HCT116 (cell line): ENCODE measurements at regions not wholly inside any gene's neighbourhood (a gene's known extent, or its start where the extent isn't known, plus 50 kb on each side); places are given as distances from the start of the nearest gene placed in this dataset.

Source experiments
- ATAC-seq: fragments of 200-7000 bp; cut with Tn5 transposase; 2 replicates; pipeline ENCODE4 v1.9.1; 2020; ENCODE audit warnings: mild to moderate bottlenecking, moderate library complexity
- BruUV-seq: library from RNA; stranded (reverse); fragments of 400-500 nt; replicated peaks from 2 replicates; lab custom pipeline; 2021; lab: Mats Ljungman, UMichigan
- CTCF ChIA-PET: fragments of 300-600 bp; sonication (Branson Sonifier 250); formaldehyde crosslinking; loops from one replicate; lab custom pipeline; 2021; ENCODE audit warnings: antibody characterized with exemption; lab: Charles Lee
- POLR2A ChIA-PET: fragments of 300-600, 350-600 bp; sonication (Branson Sonifier 250); formaldehyde crosslinking; loops from one replicate; lab custom pipeline; 2021; ENCODE audit warnings: antibody characterized with exemption; lab: Charles Lee
- RAD21 ChIA-PET, 2 experiments: fragments of 300-600 bp; sonication (Branson Sonifier 250); formaldehyde crosslinking; loops; one replicate each; lab custom pipeline; 2023; ENCODE audit warnings: low total read pairs in 2 of 2; ENCODE audit not compliant: uncharacterized antibody in 2 of 2, unreplicated experiment in 2 of 2, low non-redundant PET in 1 of 2; lab: Charles Lee
- DNase-seq: peaks from one replicate; pipeline ENCODE4 v3.0.0-alpha.2; 2010; ENCODE audit warnings: low read depth, low spot score
- H2AFZ ChIP-seq: fragments of 200-600 bp; shearing (Covaris generic), sonication (generic); 2 replicates; pipeline ENCODE4 v1.6.1; 2017; ENCODE audit warnings: low read depth, mixed run types, mixed read lengths, antibody characterized with exemption, low read length; ENCODE audit not compliant: poor library complexity, severe bottlenecking
- H3K27ac ChIP-seq: 2 replicates; pipeline ENCODE4 v1.5.1; 2012; ENCODE audit warnings: low read depth, low read length
- H3K27me3 ChIP-seq: fragments of 200-600 bp; sonication (generic); 2 replicates; pipeline ENCODE4 v1.6.1; 2016; ENCODE audit warnings: mixed run types, low read length, mixed read lengths; ENCODE audit not compliant: insufficient read depth
- H3K36me3 ChIP-seq, 2 experiments: fragments of 200-500 bp in 1 of 2; fragments of 200-600 bp in 1 of 2; sonication (Bioruptor generic) in 1 of 2; sonication (generic) in 1 of 2; 2 replicates each; pipeline versions ENCODE4 v1.5.1 to v1.6.1; 2014 to 2016; ENCODE audit warnings: low read length in 2 of 2, inconsistent platforms in 1 of 2, mixed read lengths in 1 of 2, mixed run types in 1 of 2; ENCODE audit not compliant: insufficient read depth in 2 of 2, control insufficient read depth in 1 of 2
- H3K4me1 ChIP-seq, 2 experiments: fragments of 200-600 bp in 1 of 2; sonication (generic) in 1 of 2; 2 replicates each; pipeline versions ENCODE4 v1.5.1 to v1.6.1; 2012 to 2017; ENCODE audit warnings: low read length in 2 of 2, inconsistent platforms in 1 of 2, mild to moderate bottlenecking in 1 of 2, mixed read lengths in 1 of 2, mixed run types in 1 of 2, moderate library complexity in 1 of 2; ENCODE audit not compliant: insufficient read depth in 2 of 2, control insufficient read depth in 1 of 2
- H3K4me2 ChIP-seq: fragments of 200-600 bp; sonication (generic); 2 replicates; pipeline ENCODE4 v1.6.1; 2017; ENCODE audit warnings: mixed run types, low read length, mixed read lengths
- H3K4me3 ChIP-seq, 2 experiments: fragments of 200-600 bp in 1 of 2; sonication (generic) in 1 of 2; replicated peaks in 1 of 2; 2 replicates each; pipeline ENCODE4 v1.5.1; 2011 to 2016; ENCODE audit warnings: low read length in 2 of 2, control low read depth in 1 of 2, low read depth in 1 of 2, mild to moderate bottlenecking in 1 of 2, mixed read lengths in 1 of 2, mixed run types in 1 of 2
- H3K79me2 ChIP-seq: fragments of 200-600 bp; sonication (generic); 2 replicates; pipeline ENCODE4 v1.6.1; 2017; ENCODE audit warnings: mild to moderate bottlenecking, mixed run types, low read length, moderate library complexity, mixed read lengths; ENCODE audit not compliant: insufficient read depth
- H3K9ac ChIP-seq: fragments of 200-600 bp; sonication (generic); 2 replicates; pipeline ENCODE4 v1.6.1; 2016; ENCODE audit warnings: low read length, mixed read lengths
- H3K9me2 ChIP-seq: fragments of 200-600 bp; sonication (generic), shearing (Covaris generic); 2 replicates; pipeline ENCODE4 v1.6.1; 2017; ENCODE audit warnings: mixed run types, mild to moderate bottlenecking, moderate library complexity; ENCODE audit not compliant: insufficient read depth
- H3K9me3 ChIP-seq, 2 experiments: fragments of 200-500 bp in 1 of 2; fragments of 200-600 bp in 1 of 2; sonication (Bioruptor generic) in 1 of 2; sonication (generic) in 1 of 2; 2 replicates each; pipeline ENCODE4 v1.6.1; 2014 to 2017; ENCODE audit warnings: low read length in 2 of 2, mixed read lengths in 2 of 2, inconsistent platforms in 1 of 2, low read depth in 1 of 2, mild to moderate bottlenecking in 1 of 2, mixed run types in 1 of 2, moderate library complexity in 1 of 2; ENCODE audit not compliant: control insufficient read depth in 1 of 2, insufficient read depth in 1 of 2
- H4K20me1 ChIP-seq: fragments of 200-600 bp; sonication (generic), shearing (Covaris generic); 2 replicates; pipeline ENCODE4 v1.6.1; 2017; ENCODE audit warnings: mixed run types, mild to moderate bottlenecking, moderate library complexity; ENCODE audit not compliant: insufficient read depth
- EGR1 ChIP-seq: IDR thresholded peaks from 2 replicates; pipeline ENCODE4 v1.6.1; 2012; ENCODE audit warnings: low read depth
- ELF1 ChIP-seq: IDR thresholded peaks from 2 replicates; pipeline ENCODE4 v1.6.1; 2012; ENCODE audit warnings: low read depth, borderline replicate concordance
- POLR2AphosphoS5 ChIP-seq: IDR thresholded peaks from 2 replicates; pipeline ENCODE4 v1.6.1; 2011; ENCODE audit warnings: mild to moderate bottlenecking, low read depth, low read length, moderate library complexity
- SP1 ChIP-seq: IDR thresholded peaks from 2 replicates; pipeline ENCODE4 v1.6.1; 2012; ENCODE audit warnings: low read depth
- YY1 ChIP-seq: IDR thresholded peaks from 2 replicates; pipeline ENCODE4 v1.6.1; 2011; ENCODE audit warnings: low read length, low read depth, moderate library complexity, mild to moderate bottlenecking; ENCODE audit not compliant: insufficient replicate concordance; ENCODE audit errors: extremely low read depth
- ZBTB33 ChIP-seq: IDR thresholded peaks from 2 replicates; pipeline ENCODE4 v1.6.1; 2011; ENCODE audit warnings: mild to moderate bottlenecking, low read length, moderate library complexity; ENCODE audit not compliant: insufficient replicate concordance; ENCODE audit errors: extremely low read depth
- ZFX ChIP-seq: fragments of 450-650 bp; IDR thresholded peaks from 2 replicates; pipeline ENCODE4 v1.6.1; 2017
- intact Hi-C: fragments of 100-400 bp; cut with micrococcal nuclease; formaldehyde crosslinking; loops from 2 replicates; pipeline ENCODE4 v1.10.0; 2022

GRCh38 chr18:41734917-41735316, 220.1 kb upstream of the PIK3C3 start:
- Histone ChIP-seq H3K9me2 (no peaks in the 10 kb centered on the region), H4K20me1 (no peaks in the 10 kb centered on the region), H3K4me1 (no peaks in the 10 kb centered on the region), H3K27ac (no peak overlapping the region), H3K9ac (no peak overlapping the region), H3K4me3 (no peak overlapping the region), H3K36me3 (no peaks in the 10 kb centered on the region), H3K79me2 (no peaks in the 10 kb centered on the region), H3K4me2 (no peak overlapping the region), H3K9me3 (peaks cover 3 to 10% of the 10 kb centered on the region in 2 experiments; a peak in 2 of 4 replicates), H3K27me3 (no peaks in the 10 kb centered on the region), H2AFZ (no peak overlapping the region)
- POLR2A ChIA-PET, result no interaction called here
- no TSS peak for BruUV-seq
- intact Hi-C loops, result no loop called here
- no peak for ATAC-seq
- RAD21 ChIA-PET, result no interaction called here
- CTCF ChIA-PET, result no interaction called here
- DNase-seq, result no peak
- TF ChIP-seq SP1 (no peak), ELF1 (no peak)

- H4K20me1 ChIP-seq, result no peaks in the 10 kb centered on the region
- H3K4me2 ChIP-seq, result no peak overlapping the region
- no peak for DNase-seq
- H3K36me3 ChIP-seq, result no peaks in the 10 kb centered on the region
- ATAC-seq, result no peak
- BruUV-seq, result no TSS peak
- H3K9me3 ChIP-seq, result peaks cover 3 to 7% of the 10 kb centered on the region in 2 experiments; a peak in 2 of 4 replicates
- H3K79me2 ChIP-seq, result no peaks in the 10 kb centered on the region
- no peaks in the 10 kb centered on the region for H3K4me1 ChIP-seq
- no peaks in the 10 kb centered on the region for H3K27me3 ChIP-seq
- no peak overlapping the region for H3K9ac ChIP-seq
- TF ChIP-seq ZBTB33 (no peak), EGR1 (no peak), ZFX (no peak), YY1 (no peak), POLR2AphosphoS5 (no peak)
- H2AFZ ChIP-seq, result no peak overlapping the region
- H3K27ac ChIP-seq, result no peak overlapping the region
- ChIA-PET POLR2A (no interaction called here), RAD21 (no interaction called here), CTCF (no interaction called here)
- intact Hi-C loops, result no loop called here
- no peak overlapping the region for H3K4me3 ChIP-seq
- H3K9me2 ChIP-seq, result no peaks in the 10 kb centered on the region
Measured at GRCh38 chr18:41732356-41732755, 222.7 kb upstream of the PIK3C3 start.
